HEK293 (cell line): ENCODE measurements at regions not wholly inside any gene's neighbourhood (a gene's known extent, or its start where the extent isn't known, plus 50 kb on each side); places are given as distances from the start of the nearest gene placed in this dataset.

Experiments used
- CTCF ChIA-PET: fragments of 350-600 bp; formaldehyde crosslinking; extraction: SDS; loops from one replicate; lab custom pipeline; 2021; ENCODE audit warnings: antibody characterized with exemption; lab: Yijun Ruan, JAX
- POLR2A ChIA-PET: fragments of 300-600 bp; formaldehyde crosslinking; extraction: SDS; loops from one replicate; lab custom pipeline; 2020; ENCODE audit warnings: antibody characterized with exemption, inconsistent platforms; lab: Yijun Ruan, JAX
- H3K27ac ChIP-seq: fragments of 200-500 bp; sonication (Bioruptor generic); 2 replicates; pipeline ENCODE4 v1.5.1; 2014; ENCODE audit warnings: low read depth, low read length, control low read depth, inconsistent platforms; ENCODE audit errors: extremely low read depth
- H3K36me3 ChIP-seq, 2 experiments: fragments of 200-500 bp in 1 of 2; sonication (Bioruptor generic) in 1 of 2; 1 replicate in 1 of 2; 2 replicates in 1 of 2; pipeline ENCODE4 v1.5.1; 2014 to 2017; ENCODE audit warnings: inconsistent platforms in 2 of 2, low read length in 2 of 2; ENCODE audit not compliant: control insufficient read depth in 2 of 2, insufficient read depth in 1 of 2
- H3K4me1 ChIP-seq: fragments of 200-500 bp; sonication (Bioruptor generic); 2 replicates; pipeline ENCODE4 v1.5.1; 2014; ENCODE audit warnings: mild to moderate bottlenecking, low read length, inconsistent platforms; ENCODE audit not compliant: control insufficient read depth, insufficient read depth
- H3K4me3 ChIP-seq: 2 replicates; pipeline ENCODE4 v1.5.1; 2011; ENCODE audit warnings: low read depth, mild to moderate bottlenecking, control low read depth, low read length, moderate library complexity
- H3K9me3 ChIP-seq: fragments of 200-500 bp; sonication (Bioruptor generic); 2 replicates; pipeline ENCODE4 v1.5.1; 2014; ENCODE audit warnings: low read depth, low read length, inconsistent platforms; ENCODE audit not compliant: control insufficient read depth, insufficient read depth
- KLF10 ChIP-seq: fragments of 450-650 bp; IDR thresholded peaks from 2 replicates; pipeline ENCODE4 v1.5.1; 2018; ENCODE audit warnings: missing biosample characterization, mild to moderate bottlenecking, missing genetic modification characterization
- KLF7 ChIP-seq: fragments of 450-650 bp; formaldehyde crosslinking; IDR thresholded peaks from 2 replicates; pipeline ENCODE4 v1.5.1; 2016; ENCODE audit warnings: missing biosample characterization, missing genetic modification characterization, borderline replicate concordance
- PRDM1 ChIP-seq: fragments of 450-650 bp; formaldehyde crosslinking; IDR thresholded peaks from 2 replicates; pipeline ENCODE4; 2016; ENCODE audit warnings: missing biosample characterization, missing genetic modification characterization
- PRDM2 ChIP-seq: fragments of 450-650 bp; formaldehyde crosslinking; IDR thresholded peaks from 2 replicates; pipeline ENCODE4 v1.5.1; 2016; ENCODE audit warnings: missing biosample characterization, missing genetic modification characterization, borderline replicate concordance
- TCF7L2 ChIP-seq: IDR thresholded peaks from 2 replicates; pipeline ENCODE4 v1.6.1; 2011; ENCODE audit warnings: low read depth, mild to moderate bottlenecking, inconsistent platforms, low read length, moderate library complexity, borderline replicate concordance
- ZBTB17 ChIP-seq: fragments of 450-650 bp; formaldehyde crosslinking; IDR thresholded peaks from 2 replicates; pipeline ENCODE4 v1.5.1; 2016; ENCODE audit warnings: missing biosample characterization, missing genetic modification characterization
- ZBTB20 ChIP-seq: fragments of 450-650 bp; formaldehyde crosslinking; IDR thresholded peaks from 2 replicates; pipeline ENCODE4 v1.5.1; 2016; ENCODE audit warnings: missing biosample characterization, missing genetic modification characterization
- ZBTB26 ChIP-seq: fragments of 450-650 bp; formaldehyde crosslinking; optimal IDR thresholded peaks from 2 replicates; pipeline ENCODE3; 2016; ENCODE audit warnings: missing biosample characterization, mild to moderate bottlenecking, missing genetic modification characterization
- ZBTB8A ChIP-seq: fragments of 450-650 bp; formaldehyde crosslinking; IDR thresholded peaks from 2 replicates; pipeline ENCODE4 v1.5.1; 2016; ENCODE audit warnings: missing biosample characterization, missing genetic modification characterization
- ZNF138 ChIP-seq: fragments of 450-650 bp; formaldehyde crosslinking; IDR thresholded peaks from 2 replicates; pipeline ENCODE4 v1.5.1; 2016; ENCODE audit warnings: missing biosample characterization, missing genetic modification characterization, borderline replicate concordance
- ZNF23 ChIP-seq: fragments of 450-650 bp; formaldehyde crosslinking; IDR thresholded peaks from 2 replicates; pipeline ENCODE4 v1.5.1; 2016; ENCODE audit warnings: missing biosample characterization, missing genetic modification characterization, borderline replicate concordance
- ZNF248 ChIP-seq: fragments of 450-650 bp; formaldehyde crosslinking; IDR thresholded peaks from 2 replicates; pipeline ENCODE4 v1.5.1; 2017; ENCODE audit warnings: missing biosample characterization, missing genetic modification characterization
- ZNF391 ChIP-seq: fragments of 450-650 bp; formaldehyde crosslinking; IDR thresholded peaks from 2 replicates; pipeline ENCODE4 v1.5.1; 2016; ENCODE audit warnings: low read depth, missing biosample characterization, missing genetic modification characterization, borderline replicate concordance
- ZNF48 ChIP-seq: fragments of 450-650 bp; formaldehyde crosslinking; IDR thresholded peaks from 2 replicates; pipeline ENCODE4 v1.5.1; 2016; ENCODE audit warnings: missing biosample characterization, missing genetic modification characterization
- ZNF571 ChIP-seq: fragments of 450-650 bp; formaldehyde crosslinking; IDR thresholded peaks from 2 replicates; pipeline ENCODE4 v1.5.0; 2017; ENCODE audit warnings: missing biosample characterization, missing genetic modification characterization
- ZNF610 ChIP-seq: fragments of 450-650 bp; formaldehyde crosslinking; IDR thresholded peaks from 2 replicates; pipeline ENCODE4 v1.5.1; 2016; ENCODE audit warnings: missing biosample characterization, missing genetic modification characterization, borderline replicate concordance
- ZNF677 ChIP-seq: fragments of 450-650 bp; IDR thresholded peaks from 2 replicates; pipeline ENCODE4 v1.5.0; 2018; ENCODE audit warnings: missing biosample characterization, mild to moderate bottlenecking, missing genetic modification characterization, moderate library complexity
- ZSCAN5A ChIP-seq: fragments of 450-650 bp; formaldehyde crosslinking; IDR thresholded peaks from 2 replicates; pipeline ENCODE4 v1.5.1; 2016; ENCODE audit warnings: missing biosample characterization, missing genetic modification characterization
- ZXDB ChIP-seq: fragments of 450-650 bp; formaldehyde crosslinking; IDR thresholded peaks from 2 replicates; pipeline ENCODE4 v1.5.1; 2016; ENCODE audit warnings: missing biosample characterization, missing genetic modification characterization

GRCh38 chr12:91496337-91496736 lies 313.7 kb upstream of the DCN start:
- ChIA-PET POLR2A (no interaction called here), CTCF (interaction anchor here (0.6 to 1.1 kb wide), 3 partner anchors 19 to 442 kb away, joined by 3 to 4 read pairs (median 4); no protein-coding TSS in a partner anchor)
- H3K9me3 ChIP-seq: no peaks in the 10 kb centered on the region
- no peaks in the 10 kb centered on the region for H3K4me1 ChIP-seq
- no peak for TF ChIP-seq ZNF48 (tag by site-specific recombination)
- TF ChIP-seq ZBTB20: no peak
- TF ChIP-seq ZNF391 (tag by site-specific recombination): no peak
- no peak for TF ChIP-seq ZNF23 (tag by site-specific recombination)
- no peak for TF ChIP-seq KLF7 (tag by site-specific recombination)
- H3K36me3 ChIP-seq: no peaks in the 10 kb centered on the region
- no peak overlapping the region for H3K27ac ChIP-seq
- no peak overlapping the region for H3K4me3 ChIP-seq

GRCh38 chr12:91493308-91493707 lies 310.7 kb upstream of the DCN start:
- CTCF ChIA-PET: no interaction called here
- TF ChIP-seq ZSCAN5A (no peak), ZXDB (tag by site-specific recombination) (no peak), PRDM1 (tag by site-specific recombination) (no peak), ZBTB17 (tag by site-specific recombination) (no peak), ZNF610 (tag by site-specific recombination) (no peak)
- no peaks in the 10 kb centered on the region for H3K4me1 ChIP-seq
- no peak overlapping the region for H3K4me3 ChIP-seq
- H3K9me3 ChIP-seq: no peaks in the 10 kb centered on the region
- POLR2A ChIA-PET: no interaction called here
- no peak overlapping the region for H3K27ac ChIP-seq
- no peaks in the 10 kb centered on the region for H3K36me3 ChIP-seq

- no peaks in the 10 kb centered on the region for H3K36me3 ChIP-seq
- H3K9me3 ChIP-seq: no peaks in the 10 kb centered on the region
- H3K4me1 ChIP-seq: no peaks in the 10 kb centered on the region
- CTCF ChIA-PET: no interaction called here
- H3K27ac ChIP-seq: no peak overlapping the region
- H3K4me3 ChIP-seq: no peak overlapping the region
- POLR2A ChIA-PET: no interaction called here
- TF ChIP-seq PRDM2 (tag by site-specific recombination) (no peak), ZNF138 (tag by site-specific recombination) (no peak), KLF10 (tag by site-specific recombination) (no peak), TCF7L2 (no peak), ZNF677 (no peak), ZNF571 (tag by site-specific recombination) (no peak), ZNF248 (tag by site-specific recombination) (no peak), ZBTB8A (tag by site-specific recombination) (no peak), ZBTB26 (tag by site-specific recombination) (no peak)
Observed at GRCh38 chr12:91492648-91493047, 310.0 kb upstream of the DCN start.
